ENCODE measurements at regions not wholly inside any gene's neighbourhood (a gene's known extent, or its start where the extent isn't known, plus 50 kb on each side); places are given as distances from the start of the nearest gene placed in this dataset.

DNA sequence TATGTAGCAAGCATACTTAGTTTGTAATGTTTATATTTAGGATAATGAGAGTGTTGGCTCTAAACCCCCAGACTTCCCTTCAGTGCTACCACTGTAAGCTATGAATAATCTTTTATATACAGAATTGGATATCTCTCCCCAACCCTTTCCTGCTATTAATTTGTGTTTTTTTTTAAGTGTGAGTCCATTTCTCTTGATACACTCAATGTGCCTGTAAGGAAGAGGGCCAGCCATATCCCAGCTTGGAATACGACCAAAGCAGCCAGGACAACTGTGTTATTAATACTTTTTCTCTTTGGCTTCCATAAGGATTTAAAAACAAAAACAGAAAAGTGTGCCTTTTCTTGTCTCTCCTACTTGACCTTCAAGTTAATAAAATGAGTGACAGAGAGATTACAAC lies 116.7 kb downstream of the SNAPC1 start:
- peaks cover 55% of the 10 kb centered on the region for H3K27me3 Mint-ChIP-seq

DNA sequence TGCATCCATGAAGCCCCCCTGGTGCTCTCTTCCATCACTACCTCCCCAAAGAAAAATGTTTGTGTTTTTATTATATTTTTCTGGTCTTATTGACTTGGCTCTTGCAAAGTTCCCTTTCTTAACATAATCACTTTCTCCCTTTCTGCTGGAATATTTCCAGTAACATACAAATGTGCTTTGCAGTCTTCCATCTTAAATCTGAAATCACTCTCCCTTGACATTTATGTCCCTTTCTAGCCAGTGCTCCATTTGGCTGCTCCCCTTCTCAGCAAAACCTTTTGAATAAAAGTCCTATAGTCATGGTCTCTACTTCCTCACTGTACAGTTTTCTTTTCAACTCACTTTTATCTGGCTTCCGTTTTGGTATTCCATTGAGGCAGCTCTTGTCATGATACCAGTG lies 118.8 kb downstream of the SNAPC1 start:
- Mint-ChIP-seq H3K36me3 (ENCODE audit: low read depth) (no peaks in the 10 kb centered on the region), H3K4me1 (ENCODE audit: low read depth) (no peaks in the 10 kb centered on the region), H3K4me3 (no peak overlapping the region), H3K27me3 (peaks cover 51% of the 10 kb centered on the region), H3K9me3 (peaks cover 7% of the 10 kb centered on the region), H3K27ac (no peak overlapping the region)
- intact Hi-C loops (cut with micrococcal nuclease): no loop called here

More for the DNA sequence above, 116.7 kb downstream of the SNAPC1 start:
- Mint-ChIP-seq H3K9me3 (peaks cover 7% of the 10 kb centered on the region), H3K27ac (no peak overlapping the region), H3K36me3 (ENCODE audit: low read depth) (no peaks in the 10 kb centered on the region), H3K4me1 (ENCODE audit: low read depth) (no peaks in the 10 kb centered on the region), H3K4me3 (no peak overlapping the region)
- intact Hi-C loops (cut with micrococcal nuclease): no loop called here

DNA sequence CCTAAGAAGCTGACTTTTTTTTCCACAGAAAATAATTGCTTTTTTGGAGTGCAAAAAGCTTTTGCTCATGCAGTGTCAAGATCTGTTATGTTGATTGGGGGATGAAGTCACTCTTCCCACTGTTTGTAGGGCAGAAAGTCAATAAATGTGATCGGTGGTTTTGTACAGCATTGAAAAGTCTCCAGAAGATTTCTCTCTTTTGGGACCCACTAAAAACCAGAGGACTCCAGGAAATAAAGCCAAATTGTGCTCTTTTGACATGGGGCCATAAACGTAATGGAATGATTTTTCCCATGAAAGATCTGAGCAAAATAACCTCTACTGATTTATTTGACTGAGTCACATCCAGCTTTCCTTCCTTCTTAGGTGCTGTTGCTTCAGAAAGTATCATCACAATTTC lies 122.5 kb downstream of the SNAPC1 start:
- Mint-ChIP-seq H3K36me3 (ENCODE audit: low read depth) (no peaks in the 10 kb centered on the region), H3K9me3 (peaks cover 7% of the 10 kb centered on the region), H3K4me1 (ENCODE audit: low read depth) (peaks cover 10% of the 10 kb centered on the region), H3K27ac (no peak overlapping the region), H3K27me3 (peaks cover 28% of the 10 kb centered on the region), H3K4me3 (no peak overlapping the region)
- intact Hi-C loops (cut with micrococcal nuclease): no loop called here

DNA sequence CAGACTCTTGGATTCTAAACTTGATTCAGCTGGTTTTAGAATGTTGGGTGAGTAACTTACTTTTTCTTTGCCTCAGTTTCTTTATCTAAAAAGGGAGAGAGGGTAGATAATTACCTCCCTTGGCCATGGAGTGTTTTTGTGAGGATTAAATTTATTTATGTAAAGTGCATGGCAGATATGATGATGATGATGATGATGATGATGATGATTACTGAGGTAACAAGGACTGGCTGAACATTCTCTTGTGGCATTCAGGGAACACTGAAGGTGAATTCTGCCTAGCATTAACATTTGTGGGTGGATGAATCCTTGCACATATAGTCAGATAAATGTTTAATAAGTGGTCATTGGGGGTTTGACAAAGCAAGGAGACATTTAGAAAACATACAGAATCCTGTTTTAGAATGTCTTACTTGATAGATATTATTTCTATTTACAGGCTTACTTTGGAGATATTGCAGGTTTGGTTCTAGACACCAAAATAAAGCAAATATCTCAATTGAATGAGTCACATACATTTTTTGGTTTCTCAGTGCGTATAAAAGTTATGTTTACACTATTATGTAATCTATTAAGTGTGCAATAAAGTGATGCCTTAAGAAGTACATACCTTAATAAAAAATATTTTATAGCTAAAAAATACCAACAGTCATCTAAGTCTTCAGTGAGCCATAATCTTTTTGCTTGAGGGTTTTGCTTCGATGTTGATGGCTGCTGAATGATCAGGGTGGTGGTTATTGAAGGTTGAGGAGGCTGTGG lies 123.2 kb downstream of the SNAPC1 start:
- Mint-ChIP-seq H3K4me3 (no peak overlapping the region), H3K27ac (no peak overlapping the region), H3K27me3 (peaks cover 25% of the 10 kb centered on the region), H3K9me3 (peaks cover 7% of the 10 kb centered on the region), H3K36me3 (ENCODE audit: low read depth) (no peaks in the 10 kb centered on the region), H3K4me1 (ENCODE audit: low read depth) (peaks cover 16% of the 10 kb centered on the region)
- intact Hi-C loops (cut with micrococcal nuclease): no loop called here

DNA sequence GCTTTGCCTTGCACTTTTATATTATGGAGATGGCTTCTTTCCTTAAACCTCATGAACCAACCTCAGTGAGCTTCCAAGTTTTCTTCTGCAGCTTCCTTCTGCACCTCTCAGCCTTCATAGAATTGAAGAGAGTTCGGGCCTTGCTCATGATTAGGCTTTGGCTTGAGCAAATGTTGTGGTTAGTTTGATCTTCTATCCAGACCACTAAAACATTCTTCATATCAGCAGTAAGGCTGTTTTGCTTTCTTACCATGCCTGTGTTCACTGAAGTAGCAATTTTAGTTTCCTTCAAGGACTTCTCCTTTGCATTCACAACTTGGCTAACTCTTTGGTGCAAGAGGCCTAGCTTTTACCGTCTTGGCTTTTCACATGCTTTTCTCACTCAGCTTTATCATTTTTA lies 125.4 kb downstream of the SNAPC1 start:
- H3K36me3 Mint-ChIP-seq (ENCODE audit: low read depth): no peaks in the 10 kb centered on the region
- intact Hi-C loops (cut with micrococcal nuclease): no loop called here
- no peak overlapping the region for H3K27ac Mint-ChIP-seq
- peaks cover 30% of the 10 kb centered on the region for H3K4me1 Mint-ChIP-seq (ENCODE audit: low read depth)
- H3K4me3 Mint-ChIP-seq: no peak overlapping the region
- peaks cover 7% of the 10 kb centered on the region for H3K9me3 Mint-ChIP-seq
- H3K27me3 Mint-ChIP-seq: peaks cover 28% of the 10 kb centered on the region

DNA sequence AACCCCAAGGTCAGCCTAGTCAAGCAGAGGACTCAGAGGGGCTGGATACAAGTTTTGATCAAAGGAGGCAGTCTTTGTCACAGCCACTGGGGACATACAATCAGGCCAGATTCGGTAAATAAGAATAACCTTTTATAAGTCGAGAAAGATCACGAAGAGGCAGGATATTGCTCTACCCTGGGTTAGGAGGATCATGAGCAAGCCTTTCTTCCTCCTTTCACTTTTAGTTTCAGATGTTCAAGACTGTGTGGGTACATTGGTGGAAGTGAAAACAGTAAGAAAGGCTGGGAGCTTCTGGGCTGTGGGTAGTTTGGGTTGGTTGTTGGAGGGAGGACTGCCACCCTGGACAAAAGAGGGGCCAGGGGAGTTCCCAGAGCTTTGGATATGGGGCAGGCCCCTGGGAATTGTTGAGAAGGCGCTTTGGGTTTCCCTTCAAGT lies 127.7 kb downstream of the SNAPC1 start:
- intact Hi-C loops (cut with micrococcal nuclease): loop anchor here (10.0 kb wide), 1 partner anchor 235 kb away; no protein-coding TSS in a partner anchor

DNA sequence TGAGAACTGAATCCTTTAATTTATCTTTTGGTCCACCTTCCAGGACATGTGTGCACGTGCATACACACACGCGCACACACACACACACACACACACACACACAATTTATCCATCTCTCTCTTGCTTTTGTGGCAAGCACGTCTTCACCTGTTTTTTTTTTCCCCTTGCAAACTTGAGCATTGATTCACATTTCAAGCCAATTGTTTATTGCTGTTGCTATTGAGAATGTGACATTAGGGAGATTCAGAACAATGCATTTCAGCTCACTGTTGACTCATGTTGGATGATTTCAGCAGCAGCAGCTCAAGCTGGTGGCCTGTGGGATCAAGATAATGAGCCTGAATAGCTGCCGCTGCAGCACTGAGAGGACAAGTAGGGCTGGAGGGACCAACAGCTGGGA lies 128.9 kb downstream of the SNAPC1 start:
- Mint-ChIP-seq H3K27me3 (peaks cover 14% of the 10 kb centered on the region), H3K27ac (no peak overlapping the region), H3K36me3 (ENCODE audit: low read depth) (no peaks in the 10 kb centered on the region), H3K4me3 (no peak overlapping the region), H3K4me1 (ENCODE audit: low read depth) (peaks cover 36% of the 10 kb centered on the region), H3K9me3 (no peaks in the 10 kb centered on the region)
- intact Hi-C loops (cut with micrococcal nuclease): loop anchor here (10.0 kb wide), 1 partner anchor 234 kb away; no protein-coding TSS in a partner anchor

More for the DNA sequence above, 127.7 kb downstream of the SNAPC1 start:
- Mint-ChIP-seq H3K4me3 (peak overlapping the region; percentile 62), H3K36me3 (ENCODE audit: low read depth) (no peaks in the 10 kb centered on the region), H3K27me3 (peaks cover 19% of the 10 kb centered on the region), H3K27ac (peak overlapping the region; percentile 94), H3K4me1 (ENCODE audit: low read depth) (peaks cover 36% of the 10 kb centered on the region), H3K9me3 (no peaks in the 10 kb centered on the region)

DNA sequence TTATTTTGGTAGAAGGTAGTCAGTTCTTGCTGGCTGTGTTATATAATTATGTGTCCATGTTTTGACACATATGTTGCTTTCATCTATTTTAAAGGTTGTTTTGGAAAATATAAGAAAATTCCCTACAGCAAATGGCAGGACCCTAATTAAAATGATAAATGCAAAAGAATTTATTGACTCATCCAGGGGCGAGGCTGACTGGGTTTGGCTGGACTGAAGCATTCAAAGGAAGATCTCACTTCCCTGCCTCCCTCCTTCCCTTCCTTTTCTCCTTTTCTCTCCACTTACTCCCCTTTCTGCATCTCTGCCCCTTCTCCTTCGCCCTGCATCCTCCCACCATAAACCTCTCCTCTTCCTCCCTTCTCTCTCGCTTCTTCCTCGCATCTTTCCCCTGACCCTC lies 129.6 kb downstream of the SNAPC1 start:
- Mint-ChIP-seq H3K4me3 (no peak overlapping the region), H3K36me3 (ENCODE audit: low read depth) (no peaks in the 10 kb centered on the region), H3K9me3 (no peaks in the 10 kb centered on the region), H3K27ac (no peak overlapping the region), H3K27me3 (peaks cover 14% of the 10 kb centered on the region), H3K4me1 (ENCODE audit: low read depth) (peaks cover 36% of the 10 kb centered on the region)
- intact Hi-C loops (cut with micrococcal nuclease): loop anchor here (10.0 kb wide), 1 partner anchor 233 kb away; no protein-coding TSS in a partner anchor

DNA sequence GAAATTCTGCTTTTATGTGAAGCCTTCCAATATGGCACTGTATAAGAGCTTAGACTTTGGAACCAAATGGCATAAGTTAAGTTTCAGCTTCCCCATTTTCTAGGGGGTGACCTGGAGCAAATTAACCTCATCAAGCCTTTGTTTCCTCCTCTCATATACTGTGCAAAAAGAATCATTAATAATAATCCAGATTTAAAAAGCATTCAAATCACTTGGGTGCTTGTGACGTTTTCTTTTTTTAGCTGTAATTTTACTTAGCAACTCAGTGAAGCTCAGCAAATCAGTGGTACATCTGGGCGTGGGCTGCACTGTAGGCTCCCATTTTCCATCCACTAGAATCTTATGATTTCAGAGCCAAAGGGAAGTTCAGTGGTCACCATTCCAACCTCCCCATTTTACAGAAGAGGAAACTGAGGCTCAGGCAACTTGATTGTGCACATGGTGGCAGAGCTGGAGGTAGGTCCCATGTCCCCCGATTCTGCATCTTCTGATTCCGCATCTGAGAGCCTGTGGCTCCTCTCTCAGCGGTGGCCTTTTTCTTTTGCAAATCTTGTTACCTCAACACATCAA lies 131.2 kb downstream of the SNAPC1 start:
- Mint-ChIP-seq H3K4me3 (no peak overlapping the region), H3K36me3 (ENCODE audit: low read depth) (no peaks in the 10 kb centered on the region), H3K4me1 (ENCODE audit: low read depth) (peaks cover 36% of the 10 kb centered on the region), H3K27me3 (peaks cover 21% of the 10 kb centered on the region), H3K27ac (no peak overlapping the region), H3K9me3 (no peaks in the 10 kb centered on the region)
- intact Hi-C loops (cut with micrococcal nuclease): loop anchor here (10.0 kb wide), 1 partner anchor 231 kb away; no protein-coding TSS in a partner anchor

DNA sequence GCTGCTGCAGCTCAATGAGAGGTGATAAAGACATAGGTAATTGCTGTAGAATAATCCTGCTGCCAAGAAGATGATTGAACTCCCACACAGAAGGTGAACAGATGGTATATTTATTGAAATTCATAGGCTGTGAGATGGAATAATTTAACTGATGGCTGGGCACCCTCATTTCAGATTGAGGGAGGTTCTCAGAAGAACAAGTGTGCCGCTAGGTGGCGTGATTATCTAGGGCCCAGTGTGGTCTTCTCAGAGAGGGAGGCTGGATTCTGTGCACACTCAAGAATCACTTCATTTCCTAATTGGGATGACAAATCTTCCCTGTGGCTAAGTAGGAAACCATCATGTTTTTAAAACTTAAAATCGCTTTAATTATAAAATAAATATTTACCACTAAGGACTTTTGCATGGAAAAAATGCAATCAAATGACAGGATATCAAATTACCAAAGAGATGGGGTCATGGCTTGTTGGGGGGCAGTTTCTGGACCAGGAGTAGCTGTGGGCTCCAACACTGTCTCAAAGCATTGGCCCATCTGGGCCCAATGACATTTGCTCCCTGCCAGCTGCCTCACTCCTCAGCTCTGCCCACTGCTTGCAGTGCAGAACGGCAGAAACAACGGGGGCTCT lies 132.3 kb downstream of the SNAPC1 start:
- intact Hi-C loops (cut with micrococcal nuclease): loop anchor here (10.0 kb wide), 1 partner anchor 230 kb away; no protein-coding TSS in a partner anchor
- H3K27me3 Mint-ChIP-seq: peaks cover 24% of the 10 kb centered on the region

DNA sequence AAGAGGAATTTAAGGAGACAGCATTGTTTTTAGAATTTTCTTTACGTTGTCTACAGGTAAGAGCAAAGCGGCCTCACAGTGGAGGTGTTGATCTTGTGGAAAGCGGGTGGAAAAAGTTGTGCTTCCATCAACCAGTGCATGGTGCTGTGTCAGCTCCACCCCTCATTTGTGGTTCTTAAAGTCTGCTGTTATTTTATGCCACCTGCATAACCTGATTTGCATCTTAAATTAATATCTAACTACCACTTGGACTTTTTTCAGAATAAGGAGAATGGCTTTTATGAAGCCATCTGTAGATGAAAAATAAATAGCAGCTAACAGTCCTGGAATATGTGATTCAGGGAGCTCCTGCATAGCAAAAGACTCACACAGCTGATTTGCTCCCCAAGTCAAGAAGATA lies 135.1 kb downstream of the SNAPC1 start:
- H3K4me1 Mint-ChIP-seq (ENCODE audit: low read depth): peaks cover 6% of the 10 kb centered on the region
- H3K9me3 Mint-ChIP-seq: no peaks in the 10 kb centered on the region
- H3K27ac Mint-ChIP-seq: no peak overlapping the region
- no peak overlapping the region for H3K4me3 Mint-ChIP-seq
- H3K27me3 Mint-ChIP-seq: peaks cover 13% of the 10 kb centered on the region
- intact Hi-C loops (cut with micrococcal nuclease): loop anchor here (10.0 kb wide), 1 partner anchor 228 kb away; no protein-coding TSS in a partner anchor
- H3K36me3 Mint-ChIP-seq (ENCODE audit: low read depth): no peaks in the 10 kb centered on the region

More for the DNA sequence above, 132.3 kb downstream of the SNAPC1 start:
- Mint-ChIP-seq H3K4me1 (ENCODE audit: low read depth) (peaks cover 27% of the 10 kb centered on the region), H3K4me3 (no peak overlapping the region), H3K27ac (no peak overlapping the region), H3K9me3 (no peaks in the 10 kb centered on the region), H3K36me3 (ENCODE audit: low read depth) (no peaks in the 10 kb centered on the region)

DNA sequence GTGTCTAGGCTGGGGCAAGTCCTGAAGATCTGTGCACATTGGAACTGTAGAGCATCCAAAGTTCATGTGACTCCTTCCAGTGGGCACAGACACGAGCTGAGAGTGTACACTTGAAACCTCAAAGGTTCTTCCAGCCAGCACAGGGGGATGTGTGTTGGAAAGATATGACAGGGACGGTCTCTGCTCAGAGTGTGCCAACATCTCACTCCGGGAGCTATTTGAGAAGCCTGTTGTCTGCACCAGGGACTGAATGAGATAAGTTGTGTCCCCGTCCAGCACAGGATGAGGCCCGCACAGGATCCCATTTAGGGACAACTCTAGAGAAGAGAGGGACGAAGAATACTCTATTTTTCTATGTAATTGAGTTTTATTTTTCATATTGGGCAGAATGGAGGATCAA lies 136.3 kb downstream of the SNAPC1 start:
- intact Hi-C loops (cut with micrococcal nuclease): loop anchor here (10.0 kb wide), 1 partner anchor 226 kb away; no protein-coding TSS in a partner anchor
- no peak overlapping the region for H3K4me3 Mint-ChIP-seq
- H3K27ac Mint-ChIP-seq: no peak overlapping the region
- no peaks in the 10 kb centered on the region for H3K4me1 Mint-ChIP-seq (ENCODE audit: low read depth)
- H3K36me3 Mint-ChIP-seq (ENCODE audit: low read depth): no peaks in the 10 kb centered on the region
- peaks cover 11% of the 10 kb centered on the region for H3K27me3 Mint-ChIP-seq
- no peaks in the 10 kb centered on the region for H3K9me3 Mint-ChIP-seq

DNA sequence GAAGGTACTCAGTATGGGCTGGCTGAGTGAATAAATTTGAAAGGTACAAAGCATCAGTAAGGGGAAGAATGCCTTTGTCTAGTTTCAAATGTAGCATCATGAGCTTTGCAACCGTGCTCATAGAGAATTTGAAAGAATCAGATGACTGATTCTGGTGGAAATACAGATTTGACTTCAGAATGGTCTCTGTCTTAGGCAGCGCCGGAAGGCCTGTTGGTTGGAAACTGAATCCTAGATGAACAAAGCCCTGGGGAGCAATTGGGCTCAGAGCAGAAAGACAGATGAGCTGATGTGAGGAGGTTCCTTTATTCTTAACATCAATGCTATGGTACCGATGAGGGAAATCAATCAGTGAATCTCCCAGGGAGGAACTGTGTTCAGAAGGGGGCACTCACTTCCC lies 137.3 kb downstream of the SNAPC1 start:
- H3K36me3 Mint-ChIP-seq (ENCODE audit: low read depth): no peaks in the 10 kb centered on the region
- no peak overlapping the region for H3K4me3 Mint-ChIP-seq
- no peak overlapping the region for H3K27ac Mint-ChIP-seq
- no peaks in the 10 kb centered on the region for H3K4me1 Mint-ChIP-seq (ENCODE audit: low read depth)
- H3K9me3 Mint-ChIP-seq: no peaks in the 10 kb centered on the region
- intact Hi-C loops (cut with micrococcal nuclease): loop anchor here (10.0 kb wide), 1 partner anchor 225 kb away; no protein-coding TSS in a partner anchor
- H3K27me3 Mint-ChIP-seq: peaks cover 11% of the 10 kb centered on the region

DNA sequence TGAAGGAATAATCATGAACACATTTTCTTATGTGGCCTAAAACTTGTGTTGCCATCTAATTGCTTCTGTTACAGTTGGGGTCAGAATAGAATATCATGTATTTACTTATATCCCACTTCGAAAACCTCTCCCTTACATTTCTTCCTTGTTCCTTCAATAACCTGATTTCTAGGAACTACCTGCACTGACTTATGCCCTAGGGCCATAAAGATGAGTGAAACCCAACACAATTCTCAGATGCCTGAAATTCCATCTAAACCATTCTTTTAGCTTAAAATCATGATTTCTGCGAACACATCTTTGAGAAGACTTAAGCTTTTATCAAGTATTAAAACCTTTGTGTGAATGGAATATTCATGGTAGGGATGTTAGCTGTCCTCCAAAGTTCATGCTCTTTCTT lies 142.7 kb downstream of the SNAPC1 start:
- intact Hi-C loops (cut with micrococcal nuclease): no loop called here
- Mint-ChIP-seq H3K27ac (no peak overlapping the region), H3K27me3 (peaks cover 4% of the 10 kb centered on the region), H3K4me1 (ENCODE audit: low read depth) (no peaks in the 10 kb centered on the region), H3K4me3 (no peak overlapping the region), H3K36me3 (ENCODE audit: low read depth) (no peaks in the 10 kb centered on the region), H3K9me3 (no peaks in the 10 kb centered on the region)

Data from dendritic cell treated with granulocyte-macrophage colony-stimulating factor and Interleukin-4, amounts not matched to agents 40 ng/mL and 50 ng/mL, for 4 days (primary cell).